GM21737 (cell line): ENCODE measurements at regions not wholly inside any gene's neighbourhood (a gene's known extent, or its start where the extent isn't known, plus 50 kb on each side); places are given as distances from the start of the nearest gene placed in this dataset.

Source experiments
- ATAC-seq: cut with Tn5 transposase; IDR thresholded peaks from one replicate; pipeline ENCODE4 v1.9.1; 2021; ENCODE audit warnings: mild to moderate bottlenecking, moderate library complexity; ENCODE audit not compliant: unreplicated experiment

DNA sequence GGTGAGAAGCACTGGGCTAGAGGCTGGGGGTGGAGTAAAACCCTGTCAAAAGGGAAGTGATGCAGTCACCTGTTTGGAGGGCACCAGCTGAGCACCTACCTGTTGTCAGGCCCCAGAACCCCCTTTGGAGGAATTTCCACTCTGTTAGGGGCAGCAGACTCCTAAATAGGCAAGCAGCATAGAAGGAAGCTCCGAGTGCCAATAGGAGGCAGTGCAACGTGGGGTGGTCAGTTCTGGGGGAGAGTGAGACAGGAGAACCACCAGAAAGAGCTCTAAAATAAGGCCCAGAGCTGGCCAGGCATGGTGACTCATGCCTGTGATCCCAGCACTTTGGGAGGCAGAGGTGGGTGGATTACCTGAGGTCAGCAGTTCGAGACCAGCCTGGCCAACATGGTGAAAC is 203.7 kb upstream of the ZC3H12A start:
- ATAC-seq, result no peak

DNA sequence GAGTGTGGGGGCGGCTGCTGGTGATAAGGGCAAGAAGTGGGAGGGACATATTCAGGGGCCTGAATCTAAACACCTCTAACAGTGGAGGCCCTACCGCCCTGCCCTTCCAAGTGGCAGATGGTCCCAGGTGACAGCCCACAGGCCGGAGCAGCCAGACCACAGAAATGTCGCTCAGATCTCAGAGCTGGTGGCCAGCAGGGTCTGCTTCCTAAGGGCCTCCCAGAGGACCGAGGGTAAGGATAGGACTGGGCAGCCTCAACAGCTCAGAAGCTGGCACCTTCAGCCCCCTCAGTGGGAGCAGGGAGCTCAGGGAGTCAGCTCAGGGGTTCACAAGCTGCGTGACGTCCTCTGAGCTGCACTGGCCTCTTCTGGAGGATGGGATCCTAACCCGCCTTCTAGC is 201.8 kb upstream of the ZC3H12A start:
- no peak for ATAC-seq

DNA sequence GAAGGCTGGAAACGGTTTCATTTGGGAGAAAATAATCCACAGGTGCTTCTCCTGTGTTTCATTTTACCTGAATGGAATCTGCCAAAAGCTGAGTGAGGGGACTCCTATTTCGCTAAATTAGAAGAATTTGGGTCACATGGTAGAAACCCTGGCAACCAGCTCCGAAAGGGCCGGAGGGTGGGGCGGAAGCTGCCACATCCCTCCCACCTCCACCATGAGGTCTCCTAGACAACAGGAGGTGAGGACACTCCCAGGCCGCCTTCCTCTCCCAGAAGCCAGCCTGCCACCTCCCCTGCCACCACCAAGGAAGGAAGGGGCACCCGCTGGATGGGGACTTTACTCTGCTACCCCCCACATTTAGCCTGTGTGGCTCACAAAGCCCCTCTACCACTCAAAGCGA is 199.9 kb upstream of the ZC3H12A start:
- no peak for ATAC-seq

DNA sequence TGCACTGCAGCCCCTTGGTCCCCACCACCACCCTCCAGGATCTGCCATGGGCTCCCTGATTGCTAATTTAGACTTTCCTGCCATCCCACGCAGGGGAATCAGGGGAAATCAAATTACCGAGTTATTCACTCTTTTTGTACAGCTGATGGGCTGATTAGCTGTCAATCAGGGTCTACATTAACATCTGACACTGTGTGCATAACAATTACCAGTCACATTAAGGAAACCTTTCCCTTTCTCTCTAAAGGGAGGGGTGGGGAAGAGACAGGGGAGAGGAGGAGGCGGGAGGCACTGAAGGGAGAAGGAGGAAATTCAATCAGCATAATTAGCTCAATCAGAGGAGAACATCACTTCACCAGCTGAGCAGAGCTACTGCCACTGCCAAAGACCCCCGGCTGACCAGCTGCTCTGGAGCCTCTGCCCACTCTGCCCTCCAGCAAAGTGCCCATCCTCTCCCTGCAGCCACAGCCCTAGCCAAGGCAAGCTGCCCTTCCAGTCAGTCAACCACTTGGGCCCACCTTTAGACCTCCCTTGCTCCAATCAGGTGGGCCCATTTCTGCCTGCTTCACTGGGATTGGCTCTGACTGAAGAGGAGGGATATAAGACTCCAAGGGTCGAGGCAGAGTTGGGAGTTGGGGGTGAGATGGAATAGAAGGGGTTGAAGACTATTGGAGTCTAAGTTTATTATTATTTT is 199.3 kb upstream of the ZC3H12A start:
- no peak for ATAC-seq

DNA sequence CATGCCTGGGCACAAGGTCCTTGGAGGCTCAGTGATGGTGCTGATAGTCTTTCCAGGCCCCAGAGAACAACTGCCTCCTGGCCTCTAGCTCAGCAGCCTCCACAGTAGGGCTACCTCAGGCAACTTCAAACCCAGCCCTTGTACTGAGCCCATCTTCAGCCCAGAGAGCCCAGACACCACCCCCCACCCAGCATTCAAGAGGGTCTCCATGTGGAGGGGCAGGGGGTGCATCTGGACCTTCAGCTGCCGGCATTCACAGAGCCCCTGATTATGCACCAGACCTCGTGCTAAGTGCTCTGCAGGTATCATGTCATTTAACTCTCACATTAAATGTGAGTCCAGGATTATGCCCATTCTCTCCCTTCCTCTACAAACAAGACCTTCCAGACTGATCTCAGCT is 197.0 kb upstream of the ZC3H12A start:
- ATAC-seq, result no peak

DNA sequence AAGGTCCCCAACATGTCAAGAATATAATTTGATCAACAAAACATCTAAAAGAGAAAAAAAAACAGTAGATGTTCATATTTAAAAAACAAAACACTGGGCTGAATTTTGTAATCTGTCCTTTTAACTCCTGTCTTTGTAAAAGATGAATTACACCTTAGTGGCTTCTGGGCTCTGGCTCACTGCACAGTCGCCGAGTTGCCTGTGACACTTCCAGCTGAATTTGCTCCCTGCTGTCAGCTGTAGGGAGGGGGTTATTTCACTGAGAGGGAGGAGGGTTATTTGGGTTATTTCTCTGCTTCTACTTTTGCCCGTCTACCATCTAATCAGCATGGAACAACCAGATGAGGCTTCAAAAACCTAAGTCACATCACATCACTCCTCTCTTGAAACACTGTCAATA is 193.0 kb upstream of the ZC3H12A start:
- no peak for ATAC-seq

DNA sequence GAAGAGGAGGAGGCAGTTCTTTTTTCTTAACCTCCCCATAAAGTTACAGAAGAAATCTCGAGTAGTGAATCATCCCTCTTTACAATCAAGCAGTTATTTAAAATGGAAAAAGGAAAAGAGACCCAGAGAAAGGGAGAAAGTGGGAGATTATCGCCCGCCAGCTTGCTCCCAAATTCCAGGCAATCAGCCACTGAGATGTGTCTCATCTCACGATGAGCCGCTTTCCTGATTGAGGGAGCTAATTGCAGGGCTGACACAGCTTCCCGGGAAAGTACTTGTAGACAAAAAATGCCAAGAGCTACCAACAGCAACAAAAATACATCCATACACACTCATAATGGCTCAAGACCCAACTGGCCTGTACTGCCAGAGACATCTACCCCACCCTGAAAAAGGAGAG is 191.6 kb upstream of the ZC3H12A start:
- ATAC-seq, result no peak

DNA sequence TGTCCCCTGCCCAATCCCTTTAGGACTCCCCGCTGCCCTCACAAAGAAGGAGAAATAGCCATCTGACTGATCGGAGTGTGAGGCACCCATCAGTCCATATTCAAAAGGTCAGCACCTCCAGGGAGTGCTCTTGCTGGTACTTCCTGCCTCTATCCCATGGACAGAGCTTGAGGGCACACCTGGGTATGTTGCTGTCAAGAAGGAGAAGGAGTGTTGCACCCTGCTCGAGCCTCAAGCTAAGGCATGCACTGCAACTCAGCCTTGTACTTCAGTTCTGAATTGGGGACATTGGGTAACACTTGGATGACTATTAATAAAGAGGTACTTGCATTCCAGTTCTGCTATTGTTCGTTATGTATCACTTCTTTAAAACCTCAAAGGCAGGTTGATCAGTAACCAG is 190.3 kb upstream of the ZC3H12A start:
- ATAC-seq, result no peak

DNA sequence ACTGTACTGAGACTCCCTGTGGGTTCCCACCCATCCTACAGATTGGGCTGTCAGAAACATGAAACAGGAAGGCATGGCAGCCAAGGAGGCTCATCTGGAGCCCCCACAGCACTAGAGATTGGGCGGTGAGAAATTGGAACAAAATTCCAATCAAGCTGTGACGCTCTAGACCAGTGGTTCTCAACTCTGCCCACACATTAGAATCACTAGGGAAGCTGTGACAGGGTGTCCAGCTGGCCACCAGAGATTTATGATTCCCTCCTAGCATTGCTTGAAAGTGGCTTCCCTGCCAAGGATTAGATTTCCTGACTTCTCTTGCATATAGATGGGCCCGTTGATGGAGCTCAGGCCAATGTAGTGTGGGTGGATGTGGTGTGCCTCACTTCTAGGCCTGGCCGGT is 187.5 kb upstream of the ZC3H12A start:
- ATAC-seq, result no peak

DNA sequence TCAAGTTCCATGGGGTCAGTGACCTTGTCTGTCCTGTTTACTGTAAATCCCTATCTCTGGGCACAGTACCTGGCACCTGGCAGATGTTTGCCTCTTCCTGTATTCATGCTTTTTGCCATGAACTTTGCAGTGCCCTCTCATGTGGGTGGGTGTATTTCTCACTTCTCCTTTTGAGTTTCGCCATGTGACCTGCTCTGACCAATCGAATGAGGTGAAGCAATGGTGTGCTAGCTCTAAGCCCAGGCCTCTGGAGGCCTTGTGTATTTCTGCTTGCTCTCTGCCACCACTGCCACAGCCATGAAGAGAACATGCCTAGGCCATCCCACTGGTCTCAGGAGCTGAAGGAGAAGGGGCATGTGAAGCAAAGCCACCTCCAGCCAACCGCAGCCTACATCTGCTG is 185.5 kb upstream of the ZC3H12A start:
- ATAC-seq, result peak; percentile 90

DNA sequence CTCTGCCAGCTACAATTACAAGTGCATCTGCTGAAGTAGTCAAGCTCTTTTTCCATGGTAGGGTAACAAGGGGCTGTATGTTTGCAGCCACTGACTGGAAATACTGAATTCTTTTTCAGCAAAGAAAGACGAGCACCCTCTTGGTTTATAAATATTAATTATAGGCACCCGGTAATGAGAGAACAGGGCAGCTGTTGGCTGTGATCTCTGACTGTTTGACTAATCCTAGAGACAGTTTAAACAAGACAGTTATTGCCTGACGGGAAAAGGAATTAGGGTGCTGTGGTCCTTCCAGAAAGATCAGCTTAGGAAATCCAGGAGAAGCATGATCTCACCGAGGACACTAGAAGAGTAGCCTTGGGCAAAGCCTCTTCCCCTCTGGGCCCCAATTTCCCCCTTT is 183.7 kb upstream of the ZC3H12A start:
- no peak for ATAC-seq

DNA sequence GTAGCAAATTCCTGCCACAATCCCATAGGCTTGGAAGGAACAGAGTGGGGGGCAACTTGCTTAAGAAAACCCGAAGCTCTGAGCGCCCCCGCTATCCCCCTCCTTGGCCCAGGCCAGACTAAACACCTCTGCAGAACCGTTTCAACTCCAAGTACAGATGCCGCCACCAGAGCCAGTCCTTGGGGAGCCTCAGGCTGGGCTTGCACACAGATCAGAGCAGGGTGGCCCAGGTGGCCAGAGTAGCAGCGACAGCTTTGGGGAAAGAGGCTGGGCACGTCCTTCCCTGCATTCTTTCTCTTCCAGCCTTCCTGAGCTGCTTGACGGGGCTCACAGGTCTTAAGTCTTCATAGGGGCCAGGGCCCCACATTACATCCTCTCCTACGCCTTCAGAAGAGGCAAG is 181.6 kb upstream of the ZC3H12A start:
- ATAC-seq, result no peak

DNA sequence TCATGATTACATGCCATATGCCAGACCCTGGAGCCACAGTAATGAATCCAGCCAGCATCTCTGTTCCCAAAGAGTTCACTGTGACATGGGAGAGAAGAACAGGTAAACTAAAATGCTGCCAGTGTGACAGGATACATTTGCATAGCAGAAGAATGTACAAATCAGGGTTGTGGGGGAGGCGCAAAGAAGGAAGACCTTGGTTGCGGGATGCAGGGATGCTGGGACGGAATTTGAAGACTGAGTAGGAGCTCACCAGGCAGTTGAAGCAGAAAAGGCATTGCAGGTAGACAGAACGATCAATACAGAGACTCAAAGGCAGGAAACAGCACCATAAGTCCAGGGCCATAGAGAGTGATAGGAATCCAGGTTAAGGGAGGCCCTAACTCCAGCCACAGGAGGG is 180.3 kb upstream of the ZC3H12A start:
- no peak for ATAC-seq

DNA sequence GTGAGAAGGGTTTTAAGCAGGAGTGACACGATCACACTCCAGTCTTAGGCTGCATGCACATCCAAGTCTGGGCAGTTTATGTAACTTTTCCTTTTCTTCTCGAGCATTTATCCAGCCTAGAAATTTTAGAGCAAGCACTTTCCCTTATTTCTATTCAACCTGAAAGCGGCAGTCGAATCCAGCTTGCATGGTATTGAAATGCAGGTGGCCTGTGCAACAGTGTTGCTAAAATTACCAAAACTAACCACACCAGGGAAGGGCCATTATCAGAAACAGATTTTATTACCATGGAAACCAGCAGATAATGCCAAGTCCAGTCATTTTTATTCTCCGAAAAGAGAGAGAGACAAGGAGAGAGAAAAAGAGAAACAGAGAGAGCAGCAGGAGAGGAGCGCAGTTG is 179.9 kb upstream of the ZC3H12A start:
- no peak for ATAC-seq

DNA sequence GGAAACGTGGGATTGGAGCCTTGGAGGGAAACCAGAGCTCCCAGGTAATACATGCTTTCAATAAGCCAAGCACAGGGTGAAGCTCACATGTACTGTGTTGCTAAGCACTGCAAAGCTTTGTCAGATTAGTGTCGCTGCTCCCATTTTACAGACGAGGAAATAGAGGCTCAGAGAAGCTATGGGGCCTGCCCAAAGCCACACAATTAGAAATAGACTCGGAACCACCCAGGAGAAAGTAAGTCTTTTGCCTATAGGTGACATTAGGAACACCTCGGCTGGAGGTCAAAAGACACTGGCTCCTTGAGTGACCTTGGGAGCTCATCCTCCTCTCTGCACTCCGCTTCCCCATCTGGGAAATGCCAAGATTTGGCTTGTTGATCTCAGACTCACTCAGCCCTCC is 175.6 kb upstream of the ZC3H12A start:
- ATAC-seq, result no peak

DNA sequence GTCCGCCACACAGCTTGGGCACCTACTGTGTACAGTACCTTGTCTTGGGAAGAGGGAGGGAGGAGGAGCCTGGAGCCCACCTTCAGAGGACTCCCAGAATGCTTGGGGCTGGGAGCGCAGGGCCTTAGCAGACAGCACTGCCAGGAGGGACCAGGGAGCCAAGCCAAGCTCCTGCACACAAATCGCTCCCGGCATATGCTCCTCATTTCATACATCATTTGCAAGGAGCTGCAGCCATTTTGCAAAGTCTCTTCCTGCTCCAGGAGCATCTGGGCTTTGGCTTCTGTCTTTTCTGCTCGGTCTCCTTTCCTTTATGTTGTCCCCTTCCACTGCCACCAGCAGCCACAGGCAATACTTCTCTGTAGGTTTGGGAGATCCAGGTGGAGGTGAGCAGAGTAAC is 175.2 kb upstream of the ZC3H12A start:
- ATAC-seq, result no peak

DNA sequence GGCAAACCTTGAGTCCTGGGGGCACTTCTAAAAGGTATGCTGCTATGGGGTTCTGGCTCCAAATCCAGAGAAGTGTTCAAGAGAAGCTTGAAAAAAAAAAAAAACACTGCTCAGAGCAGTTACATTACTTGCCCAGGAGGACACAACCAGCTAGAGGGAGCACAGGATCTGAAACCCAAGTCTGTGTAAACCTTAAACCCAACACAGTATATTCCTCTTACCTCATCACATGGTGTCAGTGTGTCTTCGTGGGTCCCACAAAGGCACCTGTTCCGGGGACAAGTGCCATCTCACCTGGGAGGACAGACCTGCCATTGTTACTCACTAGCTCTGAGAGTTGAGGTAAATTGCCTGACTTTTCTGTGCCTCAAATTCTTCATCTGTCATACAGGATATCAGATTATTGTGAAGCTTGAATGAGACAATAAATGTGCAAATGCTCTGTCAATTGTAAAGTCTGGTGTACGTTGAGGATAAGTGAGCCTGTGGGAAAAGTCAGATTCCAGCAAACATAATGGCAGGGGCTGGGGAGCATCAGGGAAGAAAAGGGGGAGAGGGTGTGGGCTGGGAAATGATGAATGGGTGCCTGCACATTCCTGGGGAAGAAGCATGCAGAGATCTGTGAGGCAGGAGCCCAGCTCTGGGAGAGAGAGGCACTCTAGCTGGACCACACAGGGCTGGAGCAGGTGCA is 170.4 kb upstream of the ZC3H12A start:
- no peak for ATAC-seq

DNA sequence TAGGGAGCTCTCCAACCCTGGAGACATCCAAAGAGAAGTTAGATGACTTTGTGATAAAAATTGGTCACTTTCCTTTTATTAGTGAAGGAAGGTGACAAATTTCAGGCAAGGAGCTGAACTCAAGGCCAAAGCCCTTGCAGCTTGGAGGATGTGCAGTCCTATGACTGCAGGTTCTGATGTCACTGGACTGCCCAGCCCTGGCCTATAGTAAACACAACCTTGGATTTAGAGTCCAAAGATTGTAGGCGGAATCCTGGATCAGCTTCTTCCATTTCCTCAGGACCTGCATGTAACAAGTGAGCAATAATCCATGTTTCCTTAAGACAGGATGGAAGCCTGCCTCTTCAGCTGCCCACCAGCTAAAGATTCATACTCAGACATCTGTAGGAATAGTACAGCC is 169.3 kb upstream of the ZC3H12A start:
- no peak for ATAC-seq

DNA sequence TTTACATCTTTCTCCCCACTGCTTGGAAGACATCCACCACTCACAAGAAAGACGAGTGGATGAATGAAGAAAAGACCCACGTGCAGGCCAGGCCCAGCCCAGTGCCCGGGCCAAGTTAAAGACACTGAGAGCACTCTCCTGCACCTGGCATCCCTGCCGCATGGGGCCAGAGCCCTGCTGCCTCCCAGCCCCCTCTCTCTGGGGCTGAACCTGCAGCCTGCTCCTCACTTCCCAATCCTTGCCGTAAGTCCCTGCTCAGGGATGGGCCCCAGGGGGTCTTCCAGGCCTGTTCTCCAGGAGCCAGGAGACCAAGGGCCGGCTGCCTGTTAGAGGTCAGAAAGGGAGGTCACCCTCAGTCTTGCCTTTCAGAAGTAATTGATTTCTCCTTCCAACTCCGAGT is 168.5 kb upstream of the ZC3H12A start:
- ATAC-seq, result no peak

DNA sequence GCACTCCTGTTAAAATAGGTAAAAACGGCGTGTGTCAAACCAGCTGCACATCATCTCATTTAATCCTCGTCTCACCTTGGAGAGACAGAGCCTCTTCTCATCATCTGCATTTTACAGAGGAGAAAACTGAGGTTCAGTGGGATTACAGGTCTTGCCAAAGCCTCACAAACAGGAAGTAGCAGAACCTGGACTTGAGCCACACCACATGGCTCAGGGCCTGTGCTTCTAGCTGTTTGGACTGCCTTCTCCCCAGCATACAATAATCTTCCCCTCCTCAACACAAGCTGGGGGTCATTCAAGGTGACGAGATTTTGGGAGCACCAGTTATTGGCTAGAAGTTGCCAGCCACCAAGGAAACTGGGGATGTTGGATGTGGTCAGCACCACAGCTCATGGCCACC is 167.9 kb upstream of the ZC3H12A start:
- no peak for ATAC-seq

DNA sequence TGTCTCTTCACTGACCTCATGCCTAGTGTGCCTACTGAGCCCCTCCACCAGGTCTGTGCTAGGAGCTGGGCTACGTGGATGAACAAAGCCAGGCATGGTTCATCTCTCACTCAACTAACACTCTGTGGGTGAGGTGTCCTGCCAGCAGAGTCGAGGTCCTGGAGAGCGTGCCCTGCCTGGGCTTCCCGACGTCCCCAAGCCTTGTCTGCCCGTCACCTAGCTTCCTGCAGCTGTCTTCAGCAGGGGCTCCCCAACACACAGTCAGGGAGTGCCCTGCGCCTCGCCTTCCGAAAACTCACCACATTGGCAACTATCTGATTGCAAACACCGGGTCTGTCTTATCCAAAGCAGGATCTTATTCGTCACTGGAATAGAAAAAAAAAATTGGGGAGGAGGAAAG is 167.5 kb upstream of the ZC3H12A start:
- no peak for ATAC-seq

DNA sequence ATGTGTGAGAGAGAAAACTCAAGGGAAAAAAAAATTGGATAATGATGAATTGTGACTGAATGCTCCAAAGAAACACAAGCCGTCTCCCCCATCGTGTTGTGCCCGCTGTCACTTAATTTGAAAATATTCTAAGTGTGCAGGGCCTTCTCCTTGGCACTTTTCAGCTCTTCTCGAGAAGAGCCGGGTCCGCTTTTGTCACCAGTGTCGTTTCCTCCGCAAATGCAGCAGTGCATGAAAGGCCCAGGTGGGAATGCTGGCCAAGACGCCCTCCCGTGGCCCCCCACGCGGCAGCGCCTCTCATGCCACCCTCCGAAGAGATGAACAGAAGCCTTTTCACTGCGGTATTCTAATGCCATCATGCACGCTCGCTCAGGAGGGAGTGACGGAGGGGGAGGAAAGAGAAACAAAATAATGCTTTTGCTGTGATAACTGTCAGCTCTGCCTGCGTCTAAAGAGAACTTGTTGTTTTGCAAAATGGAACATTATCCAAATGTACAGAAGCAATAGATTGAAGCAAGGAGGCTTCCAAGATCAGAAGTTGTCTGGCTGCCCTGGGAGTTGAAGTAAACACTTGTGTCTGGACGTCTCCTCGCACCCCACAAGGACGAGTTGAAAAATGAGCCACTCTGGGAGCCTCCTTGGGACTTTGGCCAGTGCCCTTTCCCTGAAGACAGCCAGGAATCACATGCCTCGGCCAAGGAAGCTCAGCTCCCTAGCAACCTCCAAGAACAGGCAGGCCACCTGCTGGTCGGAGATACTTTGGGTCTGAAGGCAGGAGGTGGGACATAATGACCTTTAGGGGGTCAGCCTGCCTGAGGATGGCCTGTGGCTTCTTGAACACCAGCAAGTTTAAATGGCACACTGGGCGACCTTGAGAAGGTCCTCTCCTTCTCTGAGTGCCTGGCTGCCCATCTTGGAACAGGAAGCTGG is 166.1 kb upstream of the ZC3H12A start:
- no peak for ATAC-seq
